Neural cell (in vitro differentiated cells): ENCODE measurements at regions not wholly inside any gene's neighbourhood (a gene's known extent, or its start where the extent isn't known, plus 50 kb on each side); places are given as distances from the start of the nearest gene placed in this dataset.

Experiments used
- H2AFZ ChIP-seq: fragments of 200-600, 300-800 bp; sonication (generic), shearing (Covaris generic); 2 replicates; pipeline ENCODE4 v1.6.0; 2014; ENCODE audit warnings: low read depth, mild to moderate bottlenecking, antibody characterized with exemption, low read length, moderate library complexity
- H3F3A ChIP-seq: fragments of 200-600 bp; shearing (Covaris generic); 2 replicates; pipeline ENCODE4 v1.6.1; 2016; ENCODE audit warnings: mild to moderate bottlenecking, moderate library complexity, mixed read lengths, antibody characterized with exemption, low read length; ENCODE audit not compliant: insufficient read depth, poor library complexity, severe bottlenecking
- H3K27ac ChIP-seq: fragments of 200-600, 300-800 bp; sonication (generic), shearing (Covaris generic); 2 replicates; pipeline ENCODE4 v1.5.1; 2014; ENCODE audit warnings: mild to moderate bottlenecking, low read length, moderate library complexity
- H3K27me3 ChIP-seq: fragments of 300-800, 200-600 bp; sonication (generic), shearing (Covaris generic); 2 replicates; pipeline ENCODE4 v1.6.0; 2014; ENCODE audit warnings: mild to moderate bottlenecking, low read depth, low read length, moderate library complexity; ENCODE audit not compliant: insufficient read depth
- H3K36me3 ChIP-seq: fragments of 300-800, 200-600 bp; sonication (generic), shearing (Covaris generic); 2 replicates; pipeline ENCODE4 v1.5.1; 2014; ENCODE audit warnings: mild to moderate bottlenecking, antibody characterized with exemption, low read length, moderate library complexity; ENCODE audit not compliant: insufficient read depth
- H3K4me2 ChIP-seq: fragments of 300-800, 200-600 bp; sonication (generic), shearing (Covaris generic); 2 replicates; pipeline ENCODE4 v1.6.0; 2014; ENCODE audit warnings: mild to moderate bottlenecking, low read length
- H3K4me3 ChIP-seq: fragments of 300-800, 200-600 bp; sonication (generic), shearing (Covaris generic); 2 replicates; pipeline ENCODE4 v1.5.1; 2014; ENCODE audit warnings: mild to moderate bottlenecking, low read length, moderate library complexity
- H3K79me2 ChIP-seq: fragments of 200-600 bp; shearing (Covaris generic); replicated peaks from 2 replicates; pipeline ENCODE4 v1.6.0; 2014; ENCODE audit warnings: mild to moderate bottlenecking, low read length, moderate library complexity; ENCODE audit not compliant: insufficient read depth
- H3K9ac ChIP-seq: fragments of 300-800, 200-600 bp; sonication (generic), shearing (Covaris generic); 2 replicates; pipeline ENCODE4 v1.6.1; 2016; ENCODE audit warnings: mild to moderate bottlenecking, low read length, mixed read lengths
- H3K9me2 ChIP-seq: fragments of 200-600 bp; shearing (Covaris generic); 2 replicates; pipeline ENCODE4 v1.6.1; 2016; ENCODE audit warnings: mild to moderate bottlenecking, low read length, mixed read lengths; ENCODE audit not compliant: insufficient read depth
- H3K9me3 ChIP-seq: fragments of 200-600, 300-800 bp; sonication (generic), shearing (Covaris generic); 2 replicates; pipeline ENCODE4 v1.6.1; 2016; ENCODE audit warnings: mild to moderate bottlenecking, mixed run types, low read length, moderate library complexity, mixed read lengths
- H4K20me1 ChIP-seq: fragments of 200-600 bp; shearing (Covaris generic); 2 replicates; pipeline ENCODE4 v1.6.1; 2016; ENCODE audit warnings: mild to moderate bottlenecking, mixed run types; ENCODE audit not compliant: insufficient read depth
- CTCF ChIP-seq: fragments of 450-650 bp; IDR thresholded peaks from 2 replicates; pipeline ENCODE4 v1.5.1; 2014; ENCODE audit warnings: antibody characterized with exemption, mild to moderate bottlenecking, moderate library complexity; ENCODE audit not compliant: poor library complexity, severe bottlenecking
- EP300 ChIP-seq: fragments of 450-650 bp; conservative IDR thresholded peaks from 2 replicates; pipeline ENCODE4 v1.6.1; 2014; ENCODE audit warnings: antibody characterized with exemption, mild to moderate bottlenecking, moderate library complexity; ENCODE audit not compliant: poor library complexity, severe bottlenecking
- EZH2 ChIP-seq: fragments of 200-600, 300-800 bp; shearing (Covaris generic), sonication (generic); IDR thresholded peaks from 2 replicates; pipeline ENCODE4 v1.6.1; 2014; ENCODE audit warnings: antibody characterized with exemption, low read length, borderline replicate concordance, mild to moderate bottlenecking; ENCODE audit not compliant: insufficient read depth, poor library complexity, severe bottlenecking
- MXI1 ChIP-seq: fragments of 450-650 bp; conservative IDR thresholded peaks from 2 replicates; pipeline ENCODE4 v1.6.1; 2014; ENCODE audit warnings: antibody characterized with exemption, mild to moderate bottlenecking; ENCODE audit not compliant: poor library complexity, severe bottlenecking
- POLR2AphosphoS5 ChIP-seq: IDR thresholded peaks from 2 replicates; pipeline ENCODE4 v1.6.1; 2012
- RAD21 ChIP-seq: fragments of 450-650 bp; conservative IDR thresholded peaks from 2 replicates; pipeline ENCODE4 v1.6.1; 2014; ENCODE audit warnings: antibody characterized with exemption, mild to moderate bottlenecking, moderate library complexity
- REST ChIP-seq: IDR thresholded peaks from 2 replicates; pipeline ENCODE4 v1.6.1; 2012; ENCODE audit warnings: borderline replicate concordance
- SMC3 ChIP-seq: fragments of 450-650 bp; conservative IDR thresholded peaks from 2 replicates; pipeline ENCODE4 v1.6.1; 2014; ENCODE audit warnings: antibody characterized with exemption, mild to moderate bottlenecking, moderate library complexity; ENCODE audit not compliant: poor library complexity
- TAF1 ChIP-seq: IDR thresholded peaks from 2 replicates; pipeline ENCODE4 v1.6.1; 2012; ENCODE audit warnings: low read depth

- H3K4me3 ChIP-seq: no peak overlapping the region
- H4K20me1 ChIP-seq: no peaks in the 10 kb centered on the region
- no peak overlapping the region for H2AFZ ChIP-seq
- H3K36me3 ChIP-seq: no peaks in the 10 kb centered on the region
- no peaks in the 10 kb centered on the region for H3K9me2 ChIP-seq
- no peaks in the 10 kb centered on the region for H3F3A ChIP-seq
- H3K79me2 ChIP-seq: no peaks in the 10 kb centered on the region
- H3K27me3 ChIP-seq: no peaks in the 10 kb centered on the region
- TF ChIP-seq CTCF: no peak
- no peak for TF ChIP-seq POLR2AphosphoS5
- TF ChIP-seq EZH2: no peak
- TF ChIP-seq RAD21: no peak
- H3K4me2 ChIP-seq: no peak overlapping the region
- no peaks in the 10 kb centered on the region for H3K9me3 ChIP-seq
- no peak overlapping the region for H3K27ac ChIP-seq
- no peak overlapping the region for H3K9ac ChIP-seq
Measured at GRCh38 chr2:14297340-14297739, 335.2 kb upstream of the LRATD1 start.

GRCh38 chr2:14297906-14298305, 334.6 kb upstream of the LRATD1 start:
- Histone ChIP-seq H2AFZ (no peak overlapping the region), H3K27ac (no peak overlapping the region), H3K9ac (no peak overlapping the region), H3K27me3 (no peaks in the 10 kb centered on the region), H4K20me1 (no peaks in the 10 kb centered on the region), H3K4me3 (no peak overlapping the region), H3K4me2 (no peak overlapping the region), H3K9me3 (no peaks in the 10 kb centered on the region), H3K9me2 (no peaks in the 10 kb centered on the region), H3K79me2 (no peaks in the 10 kb centered on the region), H3K36me3 (no peaks in the 10 kb centered on the region), H3F3A (no peaks in the 10 kb centered on the region)
- TF ChIP-seq EP300: no peak

- no peaks in the 10 kb centered on the region for H3K36me3 ChIP-seq
Measured at GRCh38 chr2:14301331-14301730, 331.2 kb upstream of the LRATD1 start.

More at GRCh38 chr2:14301331-14301730, 331.2 kb upstream of the LRATD1 start:
- no peak overlapping the region for H3K9ac ChIP-seq
- H3K4me3 ChIP-seq: no peak overlapping the region
- H3K4me2 ChIP-seq: no peak overlapping the region
- H3K27me3 ChIP-seq: no peaks in the 10 kb centered on the region
- H4K20me1 ChIP-seq: no peaks in the 10 kb centered on the region
- H3F3A ChIP-seq: no peaks in the 10 kb centered on the region
- H3K27ac ChIP-seq: no peak overlapping the region
- H3K79me2 ChIP-seq: no peaks in the 10 kb centered on the region
- TF ChIP-seq EP300 (no peak), CTCF (no peak), POLR2AphosphoS5 (no peak), MXI1 (no peak), RAD21 (no peak), SMC3 (no peak), REST (no peak), TAF1 (no peak), EZH2 (no peak)
- H3K9me3 ChIP-seq: no peaks in the 10 kb centered on the region
- H3K9me2 ChIP-seq: no peaks in the 10 kb centered on the region
- no peak overlapping the region for H2AFZ ChIP-seq
